HG03575 (cell line): ENCODE measurements at regions not wholly inside any gene's neighbourhood (a gene's known extent, or its start where the extent isn't known, plus 50 kb on each side); places are given as distances from the start of the nearest gene placed in this dataset.
"Not testable (repeated sequence)": the region's sequence is repeated elsewhere in the genome, so short reads cannot be mapped to it uniquely, and the experiment has no call there.

Experiments used
- ATAC-seq: cut with Tn5 transposase; IDR thresholded peaks from one replicate; pipeline ENCODE4 v1.9.1; 2021; ENCODE audit not compliant: unreplicated experiment, insufficient number of reproducible peaks, low FRiP score; ENCODE audit errors: extremely low read depth

DNA sequence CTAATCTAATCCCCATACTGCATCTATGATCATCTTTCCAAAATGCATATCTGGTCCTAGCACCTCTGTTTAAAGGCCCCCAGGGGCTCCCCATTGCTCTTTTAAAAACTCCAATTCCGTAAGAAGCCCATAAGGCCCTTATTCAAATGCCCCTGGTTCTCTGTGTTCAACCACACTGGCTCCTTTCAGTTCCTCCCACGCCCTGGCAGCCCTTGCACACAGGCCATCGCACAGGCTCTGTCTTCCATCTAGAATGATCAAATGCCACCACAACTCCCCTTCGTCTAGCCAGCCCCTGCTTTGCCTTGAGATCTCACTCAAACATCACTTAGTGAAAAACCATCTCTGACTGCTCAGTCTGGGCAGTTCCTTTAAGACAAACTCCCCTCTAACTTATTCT, 112.9 kb upstream of the LYZL2 start:
- peak; percentile 34 for ATAC-seq

DNA sequence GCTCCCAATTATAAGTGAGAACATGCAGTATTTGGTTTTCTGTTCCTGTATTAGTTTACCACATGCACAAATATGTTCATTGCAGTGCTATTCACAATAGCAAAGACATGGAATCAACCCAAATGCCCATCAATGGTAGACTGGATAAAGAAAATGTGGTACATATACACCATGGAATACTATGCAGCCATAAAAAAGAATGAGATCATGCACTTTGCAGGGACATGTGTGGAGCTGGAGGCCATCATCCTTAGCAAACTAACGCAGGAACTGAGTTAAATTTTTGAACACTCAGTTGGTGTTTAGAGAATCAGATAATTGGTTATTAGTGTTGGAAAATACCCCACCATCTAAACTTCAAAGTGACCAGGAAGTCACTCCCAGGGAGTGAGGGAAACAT, 111.2 kb upstream of the LYZL2 start:
- ATAC-seq, result not testable (repeated sequence)

DNA sequence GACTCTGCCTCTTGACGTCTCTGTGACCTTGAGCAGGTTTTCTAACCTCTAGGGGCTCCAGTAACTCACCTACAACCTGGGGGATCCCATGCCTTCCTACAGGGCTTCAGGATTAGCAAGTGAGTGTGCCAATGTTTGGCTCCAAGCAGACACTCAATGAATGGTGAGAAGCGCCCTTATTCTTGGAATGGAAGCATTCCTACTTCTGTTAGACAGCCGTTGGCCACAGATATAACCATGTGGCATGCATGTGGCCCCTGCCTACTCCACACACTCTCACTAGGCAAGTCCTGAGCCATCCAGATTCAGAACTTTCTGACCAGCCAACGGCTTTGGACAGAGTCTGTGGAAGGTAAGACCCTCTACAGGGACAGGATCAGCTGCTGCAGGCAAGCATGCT, 108.9 kb upstream of the LYZL2 start:
- no peak for ATAC-seq

DNA sequence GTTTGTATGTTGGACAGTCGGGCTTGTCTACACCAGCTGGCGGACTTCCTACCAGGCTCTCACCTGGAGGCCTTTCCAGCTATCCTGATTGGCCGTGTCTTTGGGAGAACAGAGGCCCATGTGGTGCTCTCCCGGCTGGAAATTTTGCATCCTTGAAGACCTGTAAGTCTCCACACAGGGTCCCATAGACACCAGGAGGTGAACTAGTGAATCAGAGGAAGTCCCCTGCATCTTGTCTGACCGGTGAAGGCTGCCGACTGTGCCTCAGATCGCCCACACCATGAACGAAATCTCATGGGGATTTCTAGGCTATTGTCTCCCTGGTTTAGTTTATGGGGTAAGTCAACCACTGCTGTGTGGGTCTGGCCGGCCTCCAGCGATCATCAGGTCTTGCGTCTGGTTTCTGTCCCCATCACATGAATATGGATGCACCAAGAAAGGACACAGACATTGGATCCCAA, 108.4 kb upstream of the LYZL2 start:
- ATAC-seq, result no peak

DNA sequence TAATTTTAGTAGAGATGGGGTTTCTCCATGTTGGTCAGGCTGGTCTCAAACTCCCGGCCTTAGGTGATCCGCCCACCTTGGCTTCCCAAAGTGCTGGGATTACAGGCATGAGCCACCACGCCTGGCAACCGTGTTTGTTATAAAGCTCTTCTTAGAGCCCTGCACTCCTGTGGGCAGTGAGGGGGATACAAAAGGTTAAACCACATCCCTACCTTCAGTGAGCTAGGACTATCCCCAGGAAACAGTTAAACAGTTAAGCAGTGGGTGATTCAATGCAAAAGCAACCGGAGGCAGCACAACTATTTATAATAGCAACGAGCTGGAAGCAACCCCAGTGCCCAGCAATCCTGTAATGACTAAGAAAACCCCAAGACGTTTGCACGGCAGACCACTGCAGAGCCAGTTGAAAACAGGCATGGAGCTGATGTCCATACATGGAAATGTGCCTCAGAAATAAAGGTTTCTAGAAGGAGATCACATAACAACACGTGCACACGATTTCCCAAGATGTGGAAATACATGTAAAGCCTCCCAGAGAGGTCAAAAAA, 107.2 kb upstream of the LYZL2 start:
- ATAC-seq, result peak; percentile 75

DNA sequence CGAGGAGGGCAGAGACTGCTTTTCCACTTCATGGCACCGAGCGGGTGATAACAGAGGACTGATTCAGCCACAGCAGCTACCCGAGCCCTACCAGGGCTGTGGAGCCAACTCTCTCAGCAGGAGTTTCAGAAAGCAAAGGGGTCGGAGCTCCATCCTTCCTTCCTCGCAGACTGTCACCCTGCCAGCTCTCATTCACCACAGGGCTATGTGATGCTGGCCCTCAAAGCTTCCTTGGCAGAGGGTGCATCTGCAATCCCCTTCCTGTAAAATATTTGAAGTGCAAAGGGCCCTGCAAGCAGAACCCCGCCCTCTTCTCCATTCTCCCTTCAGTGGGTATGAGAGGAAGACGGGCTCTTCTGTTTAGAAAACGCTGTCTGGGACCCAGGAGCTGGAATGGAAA, 105.3 kb upstream of the LYZL2 start:
- ATAC-seq, result no peak

GRCh38 chr10:30732671-30733070, 103.1 kb upstream of the LYZL2 start:
- ATAC-seq, result no peak

- no peak for ATAC-seq
Measured at GRCh38 chr10:30731963-30732362, 102.4 kb upstream of the LYZL2 start.

- ATAC-seq, result no peak
Measured at GRCh38 chr10:30730306-30730705, 100.8 kb upstream of the LYZL2 start.

GRCh38 chr10:30728766-30729165, 99.2 kb upstream of the LYZL2 start:
- no peak for ATAC-seq

DNA sequence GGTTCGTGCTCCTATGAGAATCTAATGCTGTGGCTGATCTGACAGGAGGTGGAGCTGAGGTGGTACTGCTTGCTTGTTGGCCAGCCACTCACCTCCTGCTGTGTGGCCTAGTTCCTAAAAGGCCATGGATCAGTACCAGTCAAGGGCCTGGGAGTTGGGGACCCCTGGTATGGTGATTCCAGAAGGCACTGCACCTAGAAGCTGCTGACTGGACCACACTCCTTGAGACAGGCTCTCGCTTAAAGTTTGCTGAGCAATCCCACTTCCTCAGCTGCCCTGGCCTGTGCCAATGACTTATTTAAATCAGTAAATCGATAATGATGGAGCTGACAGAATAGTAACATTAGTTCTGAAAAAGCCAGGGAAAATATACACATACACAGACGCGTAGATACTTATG, 98.6 kb upstream of the LYZL2 start:
- ATAC-seq, result no peak

GRCh38 chr10:30727524-30727923, 98.0 kb upstream of the LYZL2 start:
- ATAC-seq, result no peak

DNA sequence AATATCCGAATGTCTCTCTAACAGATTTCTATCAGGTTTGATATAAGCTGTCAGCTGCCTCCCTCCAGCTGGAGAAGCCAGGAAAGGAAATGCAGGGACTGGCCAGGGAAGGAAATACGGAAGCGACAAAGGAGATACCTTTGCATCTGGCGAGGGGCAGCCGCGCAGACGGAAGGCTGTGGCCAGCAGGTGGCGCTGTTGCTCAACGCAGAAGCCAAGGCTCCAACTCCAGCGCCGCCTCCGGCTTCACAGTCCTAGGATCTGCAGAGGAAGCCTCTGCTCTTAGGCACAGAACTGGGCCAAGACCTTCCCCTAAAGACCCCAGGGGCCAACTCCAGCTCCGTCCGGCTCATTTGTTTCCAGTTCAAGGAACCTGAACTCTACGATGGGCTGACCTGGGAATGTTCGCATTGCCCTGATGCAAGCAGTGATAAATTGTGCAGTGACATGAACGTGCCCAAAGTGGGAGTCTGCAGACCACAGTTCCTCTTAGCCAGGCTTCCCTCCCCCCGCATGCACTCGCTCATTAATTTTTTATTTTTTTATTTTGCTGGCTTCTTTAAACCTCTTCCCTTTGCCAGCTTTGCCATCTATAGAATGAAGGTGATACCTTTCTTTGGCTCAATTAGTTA, 97.3 kb upstream of the LYZL2 start:
- not testable (repeated sequence) for ATAC-seq

DNA sequence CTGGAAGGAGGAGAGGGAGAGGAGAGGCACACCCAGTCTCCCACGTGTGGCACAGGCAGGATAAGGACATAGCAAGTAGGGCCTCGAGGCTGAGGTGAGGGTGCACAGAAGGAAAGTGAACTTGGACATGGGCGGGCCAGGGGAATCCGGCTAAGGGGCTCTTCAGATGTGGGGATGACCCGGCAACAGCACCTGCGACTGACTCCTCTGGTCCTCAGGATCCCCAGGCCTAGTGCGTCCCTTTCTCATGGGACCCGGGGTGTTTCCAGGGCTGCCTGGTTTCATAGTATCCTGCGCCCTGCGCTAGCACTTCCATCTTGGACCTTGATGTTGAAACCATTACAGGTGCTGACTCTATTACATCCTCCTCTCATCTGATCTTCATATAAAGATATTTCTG, 96.1 kb upstream of the LYZL2 start:
- ATAC-seq, result no peak

DNA sequence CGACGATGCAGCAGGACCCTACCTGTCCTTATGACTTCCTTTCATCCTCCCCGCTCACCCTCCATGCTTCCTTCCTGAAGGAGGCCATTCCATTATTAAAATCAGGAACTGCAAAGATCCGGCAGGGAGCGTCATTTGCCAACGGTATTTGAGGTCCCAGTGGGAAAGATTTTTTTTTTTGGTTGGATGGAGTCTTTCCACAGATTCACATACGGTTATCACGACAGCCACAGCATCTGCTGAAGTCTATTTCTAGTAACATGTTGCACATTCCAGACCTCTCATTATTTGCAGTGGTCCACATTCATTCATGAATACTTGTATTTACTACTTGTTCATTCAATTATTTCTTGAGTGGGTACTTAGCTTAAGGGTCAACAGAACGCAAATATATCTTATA, 94.7 kb upstream of the LYZL2 start:
- ATAC-seq, result no peak

DNA sequence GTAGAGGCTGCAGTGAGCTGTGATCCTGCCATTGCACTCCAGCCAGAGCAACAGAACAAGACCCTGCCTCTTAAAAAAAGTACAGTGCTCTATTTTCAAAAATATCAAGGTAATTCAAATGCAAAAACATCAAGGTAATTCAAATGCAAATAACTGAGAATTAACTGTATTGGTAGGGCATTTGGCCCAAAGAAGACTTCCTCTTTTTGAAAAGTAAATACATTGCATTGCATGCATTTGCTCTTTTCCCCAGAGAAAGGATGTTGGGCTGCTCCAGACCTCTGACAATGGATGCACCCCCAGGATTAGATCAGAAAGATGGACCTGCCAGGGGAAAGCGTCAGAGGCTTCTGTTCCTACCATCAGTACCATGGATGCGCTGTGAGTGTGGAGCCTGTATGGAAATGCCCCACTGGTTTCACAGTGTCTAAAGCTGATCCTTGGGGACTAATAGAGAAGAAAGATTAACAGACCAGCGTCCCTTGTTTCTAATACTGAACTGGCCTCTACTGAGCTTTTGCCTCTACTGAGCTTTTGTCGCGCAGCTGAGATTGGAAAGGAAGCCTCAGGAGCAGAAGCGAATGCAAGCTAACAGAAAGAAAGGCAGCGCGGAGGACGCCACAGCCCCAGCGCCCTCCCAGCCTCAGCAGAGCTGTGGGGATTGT, 93.5 kb upstream of the LYZL2 start:
- no peak for ATAC-seq

DNA sequence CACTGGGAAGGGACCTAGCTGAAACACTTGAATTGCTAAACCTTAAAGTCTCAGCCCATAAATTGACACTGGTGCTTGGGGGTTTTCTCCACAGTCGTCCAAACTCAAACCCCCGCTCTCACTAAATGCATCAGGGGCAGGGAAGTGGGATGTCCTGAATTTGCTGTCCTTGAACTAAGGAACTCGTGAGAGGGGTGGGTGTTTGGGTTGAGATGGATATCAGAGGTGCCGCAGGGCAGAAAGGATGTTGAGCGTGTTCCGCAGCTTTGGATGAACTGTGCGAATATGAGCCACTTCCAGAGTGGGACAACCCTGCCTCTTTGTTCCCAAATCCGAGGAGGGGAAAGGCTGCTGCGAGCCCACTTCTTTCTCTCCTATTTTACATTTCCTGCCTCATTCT, 90.3 kb upstream of the LYZL2 start:
- ATAC-seq, result no peak

GRCh38 chr10:30709700-30710358, 80.3 kb upstream of the LYZL2 start:
- ATAC-seq, result no peak

DNA sequence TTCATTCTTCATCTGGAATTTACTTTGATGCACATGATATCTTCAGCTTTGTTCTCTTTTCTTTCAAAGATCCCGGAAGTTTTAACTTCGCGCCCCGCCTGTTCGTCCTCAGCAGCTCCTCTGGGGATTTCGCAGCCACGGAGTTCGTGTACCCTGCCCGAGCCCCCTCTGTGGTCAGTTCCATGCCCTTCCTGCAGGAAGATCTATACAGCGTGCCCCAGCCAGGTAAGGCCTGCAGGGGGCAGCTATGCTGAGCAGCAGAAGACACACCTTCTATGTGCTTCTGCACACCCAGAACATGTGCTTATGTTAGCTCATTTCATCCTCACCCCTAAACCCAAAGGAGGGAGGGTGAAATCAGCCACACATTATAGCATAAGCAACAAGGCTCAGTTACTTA, 79.7 kb upstream of the LYZL2 start:
- ATAC-seq, result no peak

- no peak for ATAC-seq
Measured at GRCh38 chr10:30708234-30708633, 78.7 kb upstream of the LYZL2 start.
